Erythroblast (primary cell): ENCODE measurements at regions not wholly inside any gene's neighbourhood (a gene's known extent, or its start where the extent isn't known, plus 50 kb on each side); places are given as distances from the start of the nearest gene placed in this dataset.

Experiments
- DNase-seq, 2 experiments: peaks; one replicate each; lab custom pipeline; 2025; lab: John Stamatoyannopoulos, UW
- GATA1 ChIP-seq: IDR thresholded peaks from 2 replicates; pipeline ENCODE4 v1.6.1; 2011; ENCODE audit warnings: low read depth, mild to moderate bottlenecking, control low read depth, low read length, moderate library complexity
- POLR2A ChIP-seq: IDR thresholded peaks from 2 replicates; pipeline ENCODE4 v1.6.1; 2011; ENCODE audit warnings: mild to moderate bottlenecking, low read length

GRCh38 chr22:27298742-27299141 is 502.8 kb downstream of the MN1 start:
- TF ChIP-seq POLR2A (no peak), GATA1 (no peak)
- DNase-seq, result no peak

GRCh38 chr22:27299181-27300085 is 502.1 kb downstream of the MN1 start:
- peak; percentile 64 to 66 for DNase-seq
- TF ChIP-seq POLR2A (no peak), GATA1 (no peak)

DNA sequence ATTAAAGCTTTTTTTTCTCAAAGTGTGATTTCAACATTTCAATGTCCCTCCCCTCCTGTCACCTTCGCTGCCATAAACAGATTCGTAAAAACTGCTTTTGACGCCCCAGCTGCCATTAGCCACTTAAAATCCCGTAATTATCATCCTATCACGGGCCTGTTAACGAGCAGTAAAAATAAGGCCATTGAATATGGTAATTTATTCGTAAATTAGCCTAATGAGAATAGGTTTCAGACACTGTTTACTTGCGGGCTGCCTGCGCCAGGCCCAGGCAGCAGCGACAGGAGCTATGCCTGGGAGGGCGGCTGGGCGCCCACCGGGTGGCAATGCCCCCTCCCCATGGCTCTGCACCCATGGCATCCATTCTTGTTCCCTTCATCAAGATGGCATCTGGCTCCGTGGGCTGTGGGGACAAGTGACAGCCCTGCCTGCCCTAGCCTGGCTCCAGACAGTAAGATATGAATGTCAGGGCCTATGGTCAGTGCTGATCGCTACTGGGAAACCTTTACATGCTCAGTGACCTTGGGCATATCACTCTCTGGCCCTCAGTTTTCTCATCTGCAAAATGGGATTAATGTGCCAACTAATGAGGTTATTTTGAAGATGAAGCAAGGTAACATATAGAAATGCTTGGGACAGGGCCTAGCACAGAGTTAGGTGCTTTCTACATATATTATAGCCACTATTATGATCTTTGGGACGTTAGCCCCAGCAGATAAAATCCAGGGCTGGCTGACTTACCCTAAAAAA is 500.8 kb downstream of the MN1 start:
- no peak for DNase-seq
- TF ChIP-seq POLR2A (no peak), GATA1 (no peak)

GRCh38 chr22:27302501-27302900 is 499.1 kb downstream of the MN1 start:
- TF ChIP-seq POLR2A (no peak), GATA1 (no peak)
- DNase-seq, result no peak

DNA sequence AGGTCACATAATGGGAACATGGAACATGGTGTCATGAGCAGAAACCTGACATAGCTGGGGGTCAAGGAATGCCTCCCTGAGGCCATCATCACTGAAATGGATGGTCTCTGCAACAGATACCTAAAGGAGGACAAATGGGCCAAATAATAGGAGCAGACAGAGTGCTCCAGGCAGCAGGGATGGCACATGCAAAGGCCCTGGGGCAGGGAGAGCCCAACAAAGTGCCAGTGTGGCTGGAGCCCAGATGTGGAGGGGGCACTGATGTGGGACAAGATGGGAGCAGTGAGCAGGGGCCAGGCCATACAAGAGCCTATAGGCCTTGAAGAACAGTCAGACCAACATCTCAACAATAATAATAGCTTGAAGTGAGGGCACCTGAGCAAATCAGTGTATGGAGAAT is 497.8 kb downstream of the MN1 start:
- no peak for DNase-seq
- no peak for TF ChIP-seq POLR2A
- no peak for TF ChIP-seq GATA1

DNA sequence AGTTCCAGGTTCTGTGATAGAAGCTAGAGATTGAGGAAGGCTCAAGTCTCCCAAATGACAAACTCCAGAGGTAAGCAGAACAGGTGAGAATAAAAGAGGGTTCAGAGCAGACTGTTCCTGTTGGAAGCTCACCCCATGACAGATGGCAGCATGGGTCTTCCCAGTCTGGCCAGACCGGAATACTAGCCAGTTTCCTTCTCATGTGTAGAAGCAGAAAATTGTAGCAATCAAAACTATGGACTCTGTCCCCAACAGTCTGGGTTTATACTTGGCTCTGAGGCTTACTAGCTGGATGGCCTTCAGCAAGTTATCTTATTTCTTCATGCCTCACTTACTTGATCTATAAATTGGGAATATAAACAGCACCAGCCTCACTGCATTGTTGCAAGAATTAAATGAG is 494.8 kb downstream of the MN1 start:
- no peak for DNase-seq
- TF ChIP-seq GATA1 (no peak), POLR2A (no peak)

DNA sequence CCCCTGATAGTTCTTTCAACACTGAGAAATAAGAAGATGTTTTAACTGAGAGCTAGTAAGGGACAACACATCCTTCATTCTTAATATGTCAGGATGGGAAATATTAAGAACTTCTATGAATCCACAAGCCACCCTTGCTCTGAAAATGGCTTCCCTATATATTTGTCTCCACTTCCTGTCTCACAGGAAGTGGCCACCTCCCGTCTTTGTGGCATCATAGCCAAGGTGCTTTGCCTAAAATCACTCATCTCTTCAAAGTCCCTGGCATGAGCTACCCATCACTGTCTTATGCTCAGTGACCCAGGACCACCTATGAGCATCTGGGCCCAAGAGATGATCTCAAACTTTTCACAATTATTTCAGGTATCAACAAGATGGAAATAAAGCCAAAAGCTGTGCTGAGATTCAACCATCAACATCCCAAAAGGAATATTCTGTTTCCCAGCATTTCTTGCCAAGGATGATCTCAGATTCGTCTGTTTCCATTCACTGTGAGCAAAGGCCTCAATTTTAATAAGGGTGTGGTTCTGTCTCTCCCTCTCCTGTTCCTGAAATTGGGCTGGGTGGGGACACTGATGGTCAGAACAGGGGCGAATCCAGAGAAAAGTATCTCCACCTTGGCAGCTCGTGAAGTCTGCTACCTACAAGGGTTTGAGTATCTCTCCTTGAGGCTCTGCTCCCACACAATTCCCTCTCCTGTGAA is 493.9 kb downstream of the MN1 start:
- TF ChIP-seq POLR2A (no peak), GATA1 (no peak)
- DNase-seq, result no peak

GRCh38 chr22:27308513-27308912 is 493.0 kb downstream of the MN1 start:
- TF ChIP-seq POLR2A (no peak), GATA1 (no peak)
- DNase-seq, result no peak

DNA sequence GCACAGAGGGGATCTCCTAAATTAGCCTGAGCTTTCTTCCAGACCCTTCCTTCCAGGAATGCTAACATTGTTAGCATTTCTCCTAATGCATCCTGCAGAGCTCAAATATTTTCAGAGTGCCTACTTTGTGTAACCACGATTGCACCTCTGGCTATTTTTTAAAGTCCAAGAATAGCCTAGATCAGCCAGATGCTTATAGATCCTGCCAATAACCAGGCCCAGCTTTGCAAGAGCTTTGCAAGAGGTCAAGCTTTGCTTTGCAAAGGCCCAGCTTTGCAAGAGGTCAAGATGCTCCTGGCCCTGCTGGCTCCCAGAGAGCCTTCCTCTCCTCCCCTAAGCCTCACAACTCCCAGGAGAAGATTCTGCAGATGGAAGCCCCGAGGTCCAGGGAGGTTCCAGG is 491.9 kb downstream of the MN1 start:
- DNase-seq, result no peak
- TF ChIP-seq GATA1 (no peak), POLR2A (no peak)

- TF ChIP-seq POLR2A (no peak), GATA1 (no peak)
- DNase-seq, result no peak
Measured at GRCh38 chr22:27310966-27311697, 490.4 kb downstream of the MN1 start.

GRCh38 chr22:27311698-27312550 is 489.6 kb downstream of the MN1 start:
- TF ChIP-seq GATA1 (no peak), POLR2A (no peak)
- DNase-seq, result no peak

DNA sequence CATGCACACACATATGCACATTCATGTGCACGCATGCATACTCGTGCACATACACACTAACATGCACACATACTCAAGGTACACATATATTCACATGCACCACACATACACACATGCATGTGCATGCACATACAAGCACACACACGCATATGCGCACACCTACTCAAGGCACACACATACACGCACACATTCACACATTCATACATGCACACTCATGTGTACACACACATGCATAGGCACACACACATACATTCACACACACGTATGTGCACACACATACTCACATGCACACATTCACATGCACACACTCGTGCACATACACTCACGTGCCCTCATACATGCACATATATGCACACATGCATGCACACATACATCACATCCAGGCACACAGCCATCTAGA is 489.0 kb downstream of the MN1 start:
- DNase-seq, result peak in 1 of 2 experiments; percentile 7
- TF ChIP-seq GATA1 (no peak), POLR2A (no peak)
